ENCODE measurements at regions not wholly inside any gene's neighbourhood (a gene's known extent, or its start where the extent isn't known, plus 50 kb on each side); places are given as distances from the start of the nearest gene placed in this dataset.

GRCh38 chr9:13958672-13959071, 355.3 kb downstream of the NFIB start:
- POLR2A ChIA-PET = no interaction called here

DNA sequence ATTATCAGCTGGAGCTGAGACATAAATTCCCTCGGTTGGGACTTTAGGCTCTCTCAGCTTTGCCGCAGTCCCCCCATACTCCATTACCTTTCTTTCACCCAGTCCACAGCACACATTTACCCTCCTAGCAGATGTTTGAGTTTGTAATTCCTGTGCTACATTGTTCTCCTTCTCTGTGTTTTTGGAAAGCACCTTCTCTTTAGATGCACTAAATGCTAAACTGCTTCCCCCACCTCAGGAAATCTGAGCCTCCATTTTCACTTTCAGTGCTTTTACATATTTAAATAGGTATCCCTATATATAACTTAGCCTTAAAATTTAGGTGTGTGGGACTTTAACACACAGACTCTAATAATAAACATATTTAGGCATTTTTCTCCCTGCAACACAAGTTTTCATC, 356.9 kb downstream of the NFIB start:
- ChIA-PET POLR2A (no interaction called here), CTCF (no interaction called here)
- ATAC-seq (ENCODE audit: low read depth) (no peak), DNase-seq (no peak)
- Mint-ChIP-seq H3K4me3 (no peak overlapping the region), H3K36me3 (ENCODE audit: low read depth) (no peaks in the 10 kb centered on the region), H3K27me3 (no peaks in the 10 kb centered on the region), H3K4me1 (no peaks in the 10 kb centered on the region), H3K9me3 (no peaks in the 10 kb centered on the region), H3K27ac (no peak overlapping the region)
- no peak for TF ChIP-seq CTCF (IDR thresholded peaks at IDR 0.05)
- intact Hi-C loops (cut with micrococcal nuclease) = no loop called here

More at GRCh38 chr9:13958672-13959071, 355.3 kb downstream of the NFIB start:
- TF ChIP-seq CTCF (IDR thresholded peaks at IDR 0.05) = no peak
- intact Hi-C loops (cut with micrococcal nuclease) = no loop called here
- CTCF ChIA-PET = no interaction called here
- H3K9me3 Mint-ChIP-seq = no peaks in the 10 kb centered on the region
- H3K27ac Mint-ChIP-seq = no peak overlapping the region
- no peak for DNase-seq
- no peak for ATAC-seq (ENCODE audit: low read depth)
- no peak overlapping the region for H3K4me3 Mint-ChIP-seq
- no peaks in the 10 kb centered on the region for H3K4me1 Mint-ChIP-seq
- no peaks in the 10 kb centered on the region for H3K27me3 Mint-ChIP-seq
- H3K36me3 Mint-ChIP-seq (ENCODE audit: low read depth) = no peaks in the 10 kb centered on the region

DNA sequence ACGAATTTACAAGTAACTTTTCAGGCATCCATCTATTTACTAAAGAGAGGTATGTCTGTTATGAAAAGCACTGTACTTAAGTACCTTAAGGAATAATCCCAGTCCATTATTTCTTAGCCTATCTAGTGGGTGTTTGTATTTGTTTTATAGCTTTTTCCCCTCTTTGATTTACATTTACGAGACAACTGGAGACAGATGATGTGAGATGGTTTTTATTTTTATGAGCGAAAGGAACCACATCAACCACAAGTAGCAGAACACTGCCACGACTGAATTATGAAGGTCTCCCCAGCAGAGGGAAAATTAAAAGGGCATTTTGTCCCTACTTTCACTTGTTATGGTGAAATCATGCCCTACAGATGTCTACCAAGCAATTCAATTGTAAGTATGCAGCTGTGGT, 357.8 kb downstream of the NFIB start:
- Mint-ChIP-seq H3K9me3 (no peaks in the 10 kb centered on the region), H3K4me1 (no peaks in the 10 kb centered on the region), H3K27ac (no peak overlapping the region), H3K27me3 (no peaks in the 10 kb centered on the region), H3K4me3 (no peak overlapping the region), H3K36me3 (ENCODE audit: low read depth) (no peaks in the 10 kb centered on the region)
- POLR2A ChIA-PET = no interaction called here
- TF ChIP-seq CTCF (IDR thresholded peaks at IDR 0.05) = no peak
- intact Hi-C loops (cut with micrococcal nuclease) = no loop called here
- DNase-seq (no peak), ATAC-seq (ENCODE audit: low read depth) (no peak)
- CTCF ChIA-PET = no interaction called here

DNA sequence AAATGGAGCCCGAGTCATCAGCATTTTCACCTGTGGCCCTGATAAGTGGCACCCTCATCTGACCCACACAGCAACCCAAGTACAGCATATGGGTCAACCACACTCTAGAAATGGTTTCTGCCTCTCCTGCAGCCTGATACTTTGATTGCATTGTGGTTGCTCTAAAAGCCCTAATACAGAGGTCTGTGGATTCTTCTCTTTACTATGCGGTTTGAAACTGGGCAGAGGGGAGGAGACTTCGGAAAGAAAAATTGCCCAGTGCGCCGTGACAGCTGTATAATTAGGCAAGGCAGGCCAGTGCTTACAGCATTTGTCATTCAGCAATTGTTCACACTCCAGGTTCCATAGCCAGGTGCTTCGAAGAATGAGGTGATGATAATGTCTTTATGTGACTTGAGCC, 361.0 kb downstream of the NFIB start:
- Mint-ChIP-seq H3K4me1 (no peaks in the 10 kb centered on the region), H3K27ac (no peak overlapping the region), H3K9me3 (no peaks in the 10 kb centered on the region), H3K4me3 (no peak overlapping the region), H3K36me3 (ENCODE audit: low read depth) (no peaks in the 10 kb centered on the region), H3K27me3 (no peaks in the 10 kb centered on the region)
- ATAC-seq (ENCODE audit: low read depth) = no peak
- no peak for TF ChIP-seq CTCF (IDR thresholded peaks at IDR 0.05)
- ChIA-PET POLR2A (no interaction called here), CTCF (no interaction called here)
- intact Hi-C loops (cut with micrococcal nuclease) = no loop called here
- no peak for DNase-seq

- H3K27ac Mint-ChIP-seq = no peak overlapping the region
- no peaks in the 10 kb centered on the region for H3K27me3 Mint-ChIP-seq
- ChIA-PET POLR2A (no interaction called here), CTCF (no interaction called here)
- H3K36me3 Mint-ChIP-seq (ENCODE audit: low read depth) = no peaks in the 10 kb centered on the region
- no peak for TF ChIP-seq CTCF (IDR thresholded peaks at IDR 0.05)
- intact Hi-C loops (cut with micrococcal nuclease) = no loop called here
- DNase-seq (no peak), ATAC-seq (ENCODE audit: low read depth) (no peak)
- H3K9me3 Mint-ChIP-seq = no peaks in the 10 kb centered on the region
- no peak overlapping the region for H3K4me3 Mint-ChIP-seq
- no peaks in the 10 kb centered on the region for H3K4me1 Mint-ChIP-seq
These were observed 365.9 kb downstream of the NFIB start for GRCh38 chr9:13948037-13948436.
